H1 (cell line): ENCODE measurements at regions not wholly inside any gene's neighbourhood (a gene's known extent, or its start where the extent isn't known, plus 50 kb on each side); places are given as distances from the start of the nearest gene placed in this dataset.

Source experiments
- CTCF ChIA-PET: fragments of 300-600 bp; sonication (Branson Sonifier 250); formaldehyde crosslinking; loops from one replicate; lab custom pipeline; 2021; ENCODE audit not compliant: partially characterized antibody; lab: Charles Lee
- POLR2A ChIA-PET: fragments of 300-600 bp; sonication (Branson Sonifier 250); formaldehyde crosslinking; loops from one replicate; lab custom pipeline; 2021; ENCODE audit warnings: inconsistent platforms; ENCODE audit not compliant: partially characterized antibody; lab: Charles Lee
- DNase-seq, 2 experiments: peaks; one replicate each; pipeline versions ENCODE4 v3.0.0 to v3.0.0-alpha.2; 2010 to 2022; ENCODE audit warnings: low spot score in 2 of 2, low read depth in 1 of 2, mixed read lengths in 1 of 2
- FAIRE-seq: peaks from 2 replicates; lab custom pipeline; 2011; peaks lifted over from hg19 to GRCh38; lab: Jason Lieb, UNC
- H2AFZ ChIP-seq: 2 replicates; pipeline ENCODE4 v1.8.1; 2012; ENCODE audit warnings: low read length, inconsistent platforms
- H2AK5ac ChIP-seq: 2 replicates; pipeline ENCODE4 v1.6.1; 2013; ENCODE audit warnings: low read depth, low read length
- H2BK120ac ChIP-seq: replicated peaks from 2 replicates; pipeline ENCODE3; 2013; ENCODE audit warnings: low read depth, low read length, inconsistent platforms
- H2BK12ac ChIP-seq: 2 replicates; pipeline ENCODE4 v1.6.1; 2013; ENCODE audit warnings: low read depth, low read length
- H2BK15ac ChIP-seq: 2 replicates; pipeline ENCODE4 v1.6.1; 2013; ENCODE audit warnings: low read length
- H2BK20ac ChIP-seq: 2 replicates; pipeline ENCODE4 v1.6.1; 2013; ENCODE audit warnings: low read length
- H2BK5ac ChIP-seq: 2 replicates; pipeline ENCODE4 v1.6.1; 2013; ENCODE audit warnings: low read depth, low read length
- H3K14ac ChIP-seq: 2 replicates; pipeline ENCODE4 v1.6.1; 2013; ENCODE audit warnings: inconsistent platforms; ENCODE audit not compliant: insufficient read length
- H3K18ac ChIP-seq: 2 replicates; pipeline ENCODE4 v1.6.1; 2013; ENCODE audit warnings: low read length; ENCODE audit errors: extremely low read depth
- H3K23ac ChIP-seq: 2 replicates; pipeline ENCODE4 v1.6.1; 2013; ENCODE audit warnings: inconsistent platforms; ENCODE audit not compliant: insufficient read length
- H3K23me2 ChIP-seq: 2 replicates; pipeline ENCODE4 v1.6.1; 2013; ENCODE audit warnings: low read depth, low read length
- H3K27ac ChIP-seq: 2 replicates; pipeline ENCODE4 v1.6.1; 2011; ENCODE audit warnings: low read depth, low read length, inconsistent platforms
- H3K27me3 ChIP-seq, 4 experiments: replicated peaks in 1 of 4; 1 replicate in 1 of 4; 2 replicates in 3 of 4; pipeline versions ENCODE4 v1.6.1 to v1.8.1; 2011 to 2013; ENCODE audit warnings: low read length in 3 of 4, mild to moderate bottlenecking in 3 of 4, inconsistent platforms in 2 of 4, mixed read lengths in 2 of 4, moderate library complexity in 1 of 4; ENCODE audit not compliant: control insufficient read depth in 3 of 4, insufficient read depth in 3 of 4; ENCODE audit errors: extremely low read depth in 1 of 4
- H3K36me3 ChIP-seq, 4 experiments: 2 replicates each; pipeline versions ENCODE4 v1.6.1 to v1.8.1; 2011 to 2013; ENCODE audit warnings: mild to moderate bottlenecking in 4 of 4, low read length in 3 of 4, moderate library complexity in 2 of 4, control low read depth in 1 of 4, inconsistent platforms in 1 of 4; ENCODE audit not compliant: insufficient read depth in 4 of 4, control insufficient read depth in 2 of 4
- H3K4ac ChIP-seq: replicated peaks from 2 replicates; pipeline ENCODE3; 2013; ENCODE audit warnings: low read length, low read depth, mixed read lengths, inconsistent platforms; ENCODE audit not compliant: insufficient read length
- H3K4me1 ChIP-seq, 4 experiments: replicated peaks in 1 of 4; 1 replicate in 1 of 4; 2 replicates in 3 of 4; pipeline versions ENCODE4 v1.6.1 to v1.8.1; 2011 to 2013; ENCODE audit warnings: low read length in 3 of 4, inconsistent platforms in 2 of 4, mixed read lengths in 1 of 4; ENCODE audit not compliant: insufficient read depth in 4 of 4, control insufficient read depth in 3 of 4
- H3K4me2 ChIP-seq, 2 experiments: 2 replicates each; pipeline versions ENCODE4 v1.6.1 to v1.8.1; 2011 to 2013; ENCODE audit warnings: low read depth in 2 of 2, low read length in 2 of 2, control low read depth in 1 of 2, inconsistent platforms in 1 of 2, mild to moderate bottlenecking in 1 of 2; ENCODE audit not compliant: insufficient read depth in 1 of 2
- H3K4me3 ChIP-seq, 4 experiments: fragments of 200-600, 300-600 bp in 1 of 4; sonication (generic), shearing (Covaris generic), sonication (Bioruptor Twin) in 1 of 4; 2 replicates each; pipeline versions ENCODE4 v1.5.1 to v1.8.1; 2011 to 2016; ENCODE audit warnings: low read length in 4 of 4, low read depth in 3 of 4, control low read depth in 2 of 4, inconsistent platforms in 2 of 4, mild to moderate bottlenecking in 2 of 4, mixed read lengths in 1 of 4, moderate library complexity in 1 of 4; ENCODE audit not compliant: insufficient read depth in 2 of 4; ENCODE audit errors: extremely low read depth in 1 of 4
- H3K56ac ChIP-seq: replicated peaks from 2 replicates; pipeline ENCODE3; 2013; ENCODE audit warnings: low read depth, mild to moderate bottlenecking, mixed read lengths, low read length, inconsistent platforms; ENCODE audit not compliant: insufficient read length
- H3K79me1 ChIP-seq: 2 replicates; pipeline ENCODE4 v1.6.1; 2013; ENCODE audit warnings: low read depth, low read length, control low read depth
- H3K79me2 ChIP-seq, 2 experiments: 2 replicates each; pipeline versions ENCODE4 v1.6.1 to v1.8.1; 2012 to 2013; ENCODE audit warnings: low read length in 2 of 2, mild to moderate bottlenecking in 2 of 2, inconsistent platforms in 1 of 2; ENCODE audit not compliant: insufficient read depth in 2 of 2, control insufficient read depth in 1 of 2
- H3K9ac ChIP-seq, 4 experiments: replicated peaks in 1 of 4; 1 replicate in 1 of 4; 2 replicates in 3 of 4; pipeline versions ENCODE4 v1.6.1 to v1.8.1; 2011 to 2013; ENCODE audit warnings: low read depth in 3 of 4, low read length in 3 of 4, control low read depth in 2 of 4, mild to moderate bottlenecking in 2 of 4, moderate library complexity in 2 of 4, inconsistent platforms in 1 of 4; ENCODE audit errors: extremely low read depth in 1 of 4
- H3K9me3 ChIP-seq, 2 experiments: 2 replicates each; pipeline versions ENCODE4 v1.6.1 to v1.8.1; 2012 to 2013; ENCODE audit warnings: mild to moderate bottlenecking in 2 of 2, moderate library complexity in 2 of 2, control low read depth in 1 of 2, inconsistent platforms in 1 of 2, low read depth in 1 of 2, low read length in 1 of 2, mixed read lengths in 1 of 2; ENCODE audit not compliant: insufficient read depth in 2 of 2
- H4K20me1 ChIP-seq, 2 experiments: replicated peaks in 1 of 2; 2 replicates each; pipeline versions ENCODE3 to v1.8.1; 2011 to 2013; ENCODE audit warnings: inconsistent platforms in 2 of 2, low read length in 2 of 2, mild to moderate bottlenecking in 1 of 2; ENCODE audit not compliant: insufficient read depth in 2 of 2, control insufficient read depth in 1 of 2
- H4K5ac ChIP-seq: 2 replicates; pipeline ENCODE4 v1.6.1; 2013; ENCODE audit warnings: low read length, low read depth, mixed read lengths, inconsistent platforms; ENCODE audit not compliant: insufficient read length
- H4K8ac ChIP-seq: 2 replicates; pipeline ENCODE4 v1.8.0; 2013; ENCODE audit warnings: mild to moderate bottlenecking, moderate library complexity, low read length, inconsistent platforms; ENCODE audit not compliant: insufficient read depth; ENCODE audit errors: extremely low read depth
- H4K91ac ChIP-seq: replicated peaks from 2 replicates; pipeline ENCODE3; 2013; ENCODE audit warnings: low read length, mixed read lengths, inconsistent platforms; ENCODE audit not compliant: insufficient read length
- BACH1 ChIP-seq: IDR thresholded peaks from 2 replicates; pipeline ENCODE4 v1.6.1; 2012; ENCODE audit warnings: low read length, improper control_type of control experiment
- CBX5 ChIP-seq: fragments of 300-800, 300-1000 bp; sonication (generic); IDR thresholded peaks from 2 replicates; pipeline ENCODE4 v1.7.1; 2016; ENCODE audit warnings: antibody characterized with exemption, low read length, low read depth
- GTF2F1 ChIP-seq: IDR thresholded peaks from 2 replicates; pipeline ENCODE4 v1.6.1; 2012; ENCODE audit warnings: low read depth, low read length, improper control_type of control experiment, borderline replicate concordance
- JUND ChIP-seq: IDR thresholded peaks from 2 replicates; pipeline ENCODE4 v1.6.1; 2011; ENCODE audit warnings: mild to moderate bottlenecking, improper control_type of control experiment, low read length
- MAFK ChIP-seq: IDR thresholded peaks from 2 replicates; pipeline ENCODE4 v1.6.1; 2012; ENCODE audit warnings: low read depth, mild to moderate bottlenecking, improper control_type of control experiment, low read length
- MAX ChIP-seq: IDR thresholded peaks from 2 replicates; pipeline ENCODE4 v1.6.1; 2012; ENCODE audit warnings: inconsistent platforms
- NRF1 ChIP-seq: IDR thresholded peaks from 2 replicates; pipeline ENCODE4 v1.6.1; 2011; ENCODE audit warnings: mild to moderate bottlenecking, low read depth, low read length, improper control_type of control experiment
- RAD21 ChIP-seq, 2 experiments: IDR thresholded peaks in 1 of 2; conservative IDR thresholded peaks in 1 of 2; 2 replicates each; pipeline ENCODE4 v1.6.1; 2011; ENCODE audit warnings: low read depth in 2 of 2, low read length in 2 of 2, improper control_type of control experiment in 1 of 2, inconsistent platforms in 1 of 2, mild to moderate bottlenecking in 1 of 2, moderate library complexity in 1 of 2
- SIX5 ChIP-seq: IDR thresholded peaks from 2 replicates; pipeline ENCODE4 v1.6.1; 2011; ENCODE audit warnings: mild to moderate bottlenecking, low read depth, low read length
- SP2 ChIP-seq: IDR thresholded peaks from 2 replicates; pipeline ENCODE4 v1.6.1; 2012; ENCODE audit warnings: mild to moderate bottlenecking, low read length, inconsistent platforms
- SP4 ChIP-seq: IDR thresholded peaks from 2 replicates; pipeline ENCODE4 v1.6.1; 2012; ENCODE audit warnings: low read length, inconsistent platforms
- USF2 ChIP-seq: IDR thresholded peaks from 2 replicates; pipeline ENCODE4 v1.6.1; 2011; ENCODE audit warnings: low read length, improper control_type of control experiment

- H4K91ac ChIP-seq: no peak overlapping the region
- no peak overlapping the region for H3K56ac ChIP-seq
- H4K8ac ChIP-seq: no peak overlapping the region
- DNase-seq (no peak), FAIRE-seq (no peak)
- H3K27me3 ChIP-seq: no peaks in the 10 kb centered on the region
- H3K9me3 ChIP-seq: 0 out of 4 replicates have a peak, but pooled peaks cover 0 to 5% of the 10 kb centered on the region in 2 experiments
- no peak overlapping the region for H3K9ac ChIP-seq
- H3K27ac ChIP-seq: no peak overlapping the region
- H2BK120ac ChIP-seq: no peak overlapping the region
- H3K4me1 ChIP-seq: peaks cover 0 to 5% (median 4%) of the 10 kb centered on the region in 4 experiments; a peak in 3 of 7 replicates
- H3K79me1 ChIP-seq: no peaks in the 10 kb centered on the region
- H3K4me3 ChIP-seq: no peak overlapping the region
- H4K20me1 ChIP-seq: no peaks in the 10 kb centered on the region
- H3K23me2 ChIP-seq: 0 out of 2 replicates have a peak, but pooled peaks cover 3% of the 10 kb centered on the region
- CTCF ChIA-PET: no interaction called here
- no peak overlapping the region for H2BK12ac ChIP-seq
- no peak overlapping the region for H2BK15ac ChIP-seq
- H3K23ac ChIP-seq: no peak overlapping the region
- H2AFZ ChIP-seq: no peak overlapping the region
- H3K79me2 ChIP-seq: no peaks in the 10 kb centered on the region
- no peak overlapping the region for H3K4me2 ChIP-seq
- no peak overlapping the region for H2AK5ac ChIP-seq
- H3K4ac ChIP-seq: no peak overlapping the region
- H3K18ac ChIP-seq: no peak overlapping the region
- no peak overlapping the region for H4K5ac ChIP-seq
- H2BK5ac ChIP-seq: no peak overlapping the region
- H2BK20ac ChIP-seq: no peak overlapping the region
- POLR2A ChIA-PET: no interaction called here
- no peaks in the 10 kb centered on the region for H3K36me3 ChIP-seq
- TF ChIP-seq BACH1 (no peak), MAX (no peak), SP4 (no peak), SIX5 (no peak), NRF1 (no peak), SP2 (no peak), JUND (no peak), CBX5 (no peak), USF2 (no peak), GTF2F1 (no peak), RAD21 (IDR thresholded peaks at IDR 0.05 in 1 of 2, conservative IDR thresholded peaks at IDR 0.05 in 1 of 2; ENCODE audit: low read depth in 2 of 2, low read length in 2 of 2) (no peak), MAFK (no peak)
- no peak overlapping the region for H3K14ac ChIP-seq
These were observed 259.1 kb upstream of the NOCT start for GRCh38 chr4:138756519-138756918.
